HepG2 (cell line): ENCODE measurements at regions not wholly inside any gene's neighbourhood (a gene's known extent, or its start where the extent isn't known, plus 50 kb on each side); places are given as distances from the start of the nearest gene placed in this dataset.
A peak's percentile ranks its signal among the peaks of the same experiment; 100 is the strongest.

Source experiments
- DBP ChIP-seq: sonication (generic); formaldehyde crosslinking; IDR thresholded peaks from 2 replicates; pipeline ENCODE4 v1.4.0; 2020; ENCODE audit warnings: missing genetic modification reagents; ENCODE audit errors: not compliant biosample characterization
- FOXC1 ChIP-seq: sonication (generic); formaldehyde crosslinking; IDR thresholded peaks from 2 replicates; pipeline ENCODE4 v1.8.0; 2022; ENCODE audit warnings: mild to moderate bottlenecking, missing genetic modification reagents, borderline replicate concordance
- HNRNPL ChIP-seq: fragments of 200-400 bp; formaldehyde crosslinking; IDR thresholded peaks from 2 replicates; pipeline ENCODE4 v1.6.1; 2017; ENCODE audit warnings: mild to moderate bottlenecking, low read depth, low read length
- NFKBIZ ChIP-seq: IDR thresholded peaks from 2 replicates; pipeline ENCODE4 v1.6.1; 2018; ENCODE audit warnings: missing genetic modification reagents, missing compliant biosample characterization
- NFRKB ChIP-seq: fragments of 450-650 bp; IDR thresholded peaks from 2 replicates; pipeline ENCODE4 v1.6.1; 2017
- RBAK ChIP-seq: sonication (generic); formaldehyde crosslinking; IDR thresholded peaks from 2 replicates; pipeline ENCODE4 v1.5.1; 2020; ENCODE audit warnings: mild to moderate bottlenecking, missing genetic modification reagents
- RBFOX2 ChIP-seq: fragments of 200-400 bp; formaldehyde crosslinking; IDR thresholded peaks from 2 replicates; pipeline ENCODE4 v1.6.1; 2017; ENCODE audit warnings: low read depth, mild to moderate bottlenecking, low read length
- SIX4 ChIP-seq: sonication (generic); formaldehyde crosslinking; IDR thresholded peaks from 2 replicates; pipeline ENCODE4 v1.4.0; 2020; ENCODE audit warnings: missing genetic modification reagents
- SMYD3 ChIP-seq: sonication (generic); formaldehyde crosslinking; IDR thresholded peaks from 2 replicates; pipeline ENCODE4 v1.8.1; 2023; ENCODE audit warnings: mild to moderate bottlenecking, missing genetic modification reagents
- ZFP90 ChIP-seq: sonication (generic); formaldehyde crosslinking; IDR thresholded peaks from 2 replicates; pipeline ENCODE4 v1.8.0; 2022; ENCODE audit warnings: missing genetic modification reagents, mild to moderate bottlenecking, inconsistent platforms, borderline replicate concordance
- ZNF615 ChIP-seq: sonication (generic); formaldehyde crosslinking; IDR thresholded peaks from 2 replicates; pipeline ENCODE4 v1.5.0; 2020; ENCODE audit warnings: mild to moderate bottlenecking, missing genetic modification reagents, borderline replicate concordance
- ZNF710 ChIP-seq: sonication (generic); formaldehyde crosslinking; IDR thresholded peaks from 2 replicates; pipeline ENCODE4 v1.5.0; 2020; ENCODE audit warnings: mild to moderate bottlenecking, missing genetic modification reagents, borderline replicate concordance
- TF ChIP-seq, protein P1 (sequence below): sonication (generic); formaldehyde crosslinking; IDR thresholded peaks from 2 replicates; pipeline ENCODE4 v1.4.0; 2020; ENCODE audit warnings: missing genetic modification reagents
- TF ChIP-seq, protein P2 (sequence below): sonication (generic); formaldehyde crosslinking; IDR thresholded peaks from 2 replicates; pipeline ENCODE4 v1.5.0; 2020; ENCODE audit warnings: missing genetic modification reagents
- TF ChIP-seq, protein P3 (sequence below): sonication (generic); formaldehyde crosslinking; IDR thresholded peaks from 2 replicates; pipeline ENCODE4 v1.9.0; 2021; ENCODE audit warnings: mild to moderate bottlenecking, missing genetic modification reagents

DNA sequence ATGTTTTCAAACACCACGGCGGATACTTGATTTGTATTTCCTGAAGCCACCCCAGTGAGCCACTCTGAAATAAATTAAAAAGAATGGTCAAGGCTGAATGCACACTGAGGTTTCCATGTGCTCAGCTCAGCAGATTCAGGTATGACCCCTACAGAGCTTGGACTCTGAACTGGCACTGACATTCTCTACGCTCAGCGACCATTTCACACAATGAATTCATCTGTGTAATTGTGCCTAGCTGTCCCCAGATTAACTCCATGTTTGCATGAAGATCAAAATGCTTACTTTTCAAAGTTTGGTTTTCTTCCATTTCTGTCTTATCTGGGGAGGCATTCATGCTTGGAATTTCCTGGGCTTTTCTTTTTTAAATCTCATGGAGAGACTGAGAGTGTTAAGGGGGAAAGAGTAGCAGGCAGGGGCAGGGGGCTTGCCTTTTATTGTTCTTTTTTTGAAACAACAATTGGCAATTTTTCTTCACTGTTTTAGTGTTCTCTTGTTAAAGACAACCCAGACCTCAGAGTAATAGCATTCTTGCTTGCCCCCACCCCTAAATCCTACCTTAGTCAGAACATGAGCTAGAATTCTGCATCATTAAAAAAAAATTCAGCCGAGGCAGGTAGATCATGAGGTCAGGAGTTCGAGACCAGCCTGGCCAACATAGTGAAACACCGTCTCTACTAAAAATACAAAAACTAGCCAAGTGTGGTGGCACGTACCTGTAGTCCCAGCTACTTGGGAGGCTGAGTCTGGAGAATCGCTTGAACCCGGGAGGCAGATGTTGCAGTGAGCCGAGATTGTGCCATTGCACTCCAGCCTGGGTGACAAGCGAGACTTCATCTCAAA, 85.5 kb upstream of the HNF1B start (continued):
- TF ChIP-seq RBFOX2 (0 out of 2 replicates have a peak, but pooled peaks have one; percentile 24), FOXC1 (CRISPR knock-in tag) (no peak), ZNF615 (no peak), SMYD3 (CRISPR knock-in tag) (no peak), ZNF710 (CRISPR knock-in tag) (no peak), HNRNPL (no peak), NFRKB (no peak), RBAK (CRISPR knock-in tag) (no peak), SIX4 (CRISPR knock-in tag) (peak; percentile 74), ZFP90 (CRISPR knock-in tag) (no peak), NFKBIZ (CRISPR knock-in tag) (0 out of 2 replicates have a peak, but pooled peaks have one; percentile 35), DBP (CRISPR knock-in tag) (no peak)
- TF ChIP-seq, protein P1, sequence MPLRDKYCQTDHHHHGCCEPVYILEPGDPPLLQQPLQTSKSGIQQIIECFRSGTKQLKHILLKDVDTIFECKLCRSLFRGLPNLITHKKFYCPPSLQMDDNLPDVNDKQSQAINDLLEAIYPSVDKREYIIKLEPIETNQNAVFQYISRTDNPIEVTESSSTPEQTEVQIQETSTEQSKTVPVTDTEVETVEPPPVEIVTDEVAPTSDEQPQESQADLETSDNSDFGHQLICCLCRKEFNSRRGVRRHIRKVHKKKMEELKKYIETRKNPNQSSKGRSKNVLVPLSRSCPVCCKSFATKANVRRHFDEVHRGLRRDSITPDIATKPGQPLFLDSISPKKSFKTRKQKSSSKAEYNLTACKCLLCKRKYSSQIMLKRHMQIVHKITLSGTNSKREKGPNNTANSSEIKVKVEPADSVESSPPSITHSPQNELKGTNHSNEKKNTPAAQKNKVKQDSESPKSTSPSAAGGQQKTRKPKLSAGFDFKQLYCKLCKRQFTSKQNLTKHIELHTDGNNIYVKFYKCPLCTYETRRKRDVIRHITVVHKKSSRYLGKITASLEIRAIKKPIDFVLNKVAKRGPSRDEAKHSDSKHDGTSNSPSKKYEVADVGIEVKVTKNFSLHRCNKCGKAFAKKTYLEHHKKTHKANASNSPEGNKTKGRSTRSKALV: 0 out of 2 replicates have a peak, but pooled peaks have one; percentile 44
- TF ChIP-seq, protein P2, sequence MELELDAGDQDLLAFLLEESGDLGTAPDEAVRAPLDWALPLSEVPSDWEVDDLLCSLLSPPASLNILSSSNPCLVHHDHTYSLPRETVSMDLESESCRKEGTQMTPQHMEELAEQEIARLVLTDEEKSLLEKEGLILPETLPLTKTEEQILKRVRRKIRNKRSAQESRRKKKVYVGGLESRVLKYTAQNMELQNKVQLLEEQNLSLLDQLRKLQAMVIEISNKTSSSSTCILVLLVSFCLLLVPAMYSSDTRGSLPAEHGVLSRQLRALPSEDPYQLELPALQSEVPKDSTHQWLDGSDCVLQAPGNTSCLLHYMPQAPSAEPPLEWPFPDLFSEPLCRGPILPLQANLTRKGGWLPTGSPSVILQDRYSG (CRISPR knock-in tag): no peak
- TF ChIP-seq, protein P3, sequence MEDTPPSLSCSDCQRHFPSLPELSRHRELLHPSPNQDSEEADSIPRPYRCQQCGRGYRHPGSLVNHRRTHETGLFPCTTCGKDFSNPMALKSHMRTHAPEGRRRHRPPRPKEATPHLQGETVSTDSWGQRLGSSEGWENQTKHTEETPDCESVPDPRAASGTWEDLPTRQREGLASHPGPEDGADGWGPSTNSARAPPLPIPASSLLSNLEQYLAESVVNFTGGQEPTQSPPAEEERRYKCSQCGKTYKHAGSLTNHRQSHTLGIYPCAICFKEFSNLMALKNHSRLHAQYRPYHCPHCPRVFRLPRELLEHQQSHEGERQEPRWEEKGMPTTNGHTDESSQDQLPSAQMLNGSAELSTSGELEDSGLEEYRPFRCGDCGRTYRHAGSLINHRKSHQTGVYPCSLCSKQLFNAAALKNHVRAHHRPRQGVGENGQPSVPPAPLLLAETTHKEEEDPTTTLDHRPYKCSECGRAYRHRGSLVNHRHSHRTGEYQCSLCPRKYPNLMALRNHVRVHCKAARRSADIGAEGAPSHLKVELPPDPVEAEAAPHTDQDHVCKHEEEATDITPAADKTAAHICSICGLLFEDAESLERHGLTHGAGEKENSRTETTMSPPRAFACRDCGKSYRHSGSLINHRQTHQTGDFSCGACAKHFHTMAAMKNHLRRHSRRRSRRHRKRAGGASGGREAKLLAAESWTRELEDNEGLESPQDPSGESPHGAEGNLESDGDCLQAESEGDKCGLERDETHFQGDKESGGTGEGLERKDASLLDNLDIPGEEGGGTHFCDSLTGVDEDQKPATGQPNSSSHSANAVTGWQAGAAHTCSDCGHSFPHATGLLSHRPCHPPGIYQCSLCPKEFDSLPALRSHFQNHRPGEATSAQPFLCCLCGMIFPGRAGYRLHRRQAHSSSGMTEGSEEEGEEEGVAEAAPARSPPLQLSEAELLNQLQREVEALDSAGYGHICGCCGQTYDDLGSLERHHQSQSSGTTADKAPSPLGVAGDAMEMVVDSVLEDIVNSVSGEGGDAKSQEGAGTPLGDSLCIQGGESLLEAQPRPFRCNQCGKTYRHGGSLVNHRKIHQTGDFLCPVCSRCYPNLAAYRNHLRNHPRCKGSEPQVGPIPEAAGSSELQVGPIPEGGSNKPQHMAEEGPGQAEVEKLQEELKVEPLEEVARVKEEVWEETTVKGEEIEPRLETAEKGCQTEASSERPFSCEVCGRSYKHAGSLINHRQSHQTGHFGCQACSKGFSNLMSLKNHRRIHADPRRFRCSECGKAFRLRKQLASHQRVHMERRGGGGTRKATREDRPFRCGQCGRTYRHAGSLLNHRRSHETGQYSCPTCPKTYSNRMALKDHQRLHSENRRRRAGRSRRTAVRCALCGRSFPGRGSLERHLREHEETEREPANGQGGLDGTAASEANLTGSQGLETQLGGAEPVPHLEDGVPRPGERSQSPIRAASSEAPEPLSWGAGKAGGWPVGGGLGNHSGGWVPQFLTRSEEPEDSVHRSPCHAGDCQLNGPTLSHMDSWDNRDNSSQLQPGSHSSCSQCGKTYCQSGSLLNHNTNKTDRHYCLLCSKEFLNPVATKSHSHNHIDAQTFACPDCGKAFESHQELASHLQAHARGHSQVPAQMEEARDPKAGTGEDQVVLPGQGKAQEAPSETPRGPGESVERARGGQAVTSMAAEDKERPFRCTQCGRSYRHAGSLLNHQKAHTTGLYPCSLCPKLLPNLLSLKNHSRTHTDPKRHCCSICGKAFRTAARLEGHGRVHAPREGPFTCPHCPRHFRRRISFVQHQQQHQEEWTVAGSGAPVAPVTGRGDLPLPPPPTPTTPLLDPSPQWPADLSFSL (CRISPR knock-in tag): no peak
